HEK293 (cell line): ENCODE measurements at regions not wholly inside any gene's neighbourhood (a gene's known extent, or its start where the extent isn't known, plus 50 kb on each side); places are given as distances from the start of the nearest gene placed in this dataset.

Experiments used
- CTCF ChIA-PET: fragments of 350-600 bp; formaldehyde crosslinking; extraction: SDS; loops from one replicate; lab custom pipeline; 2021; ENCODE audit warnings: antibody characterized with exemption; lab: Yijun Ruan, JAX
- POLR2A ChIA-PET: fragments of 300-600 bp; formaldehyde crosslinking; extraction: SDS; loops from one replicate; lab custom pipeline; 2020; ENCODE audit warnings: antibody characterized with exemption, inconsistent platforms; lab: Yijun Ruan, JAX
- H3K27ac ChIP-seq: fragments of 200-500 bp; sonication (Bioruptor generic); 2 replicates; pipeline ENCODE4 v1.5.1; 2014; ENCODE audit warnings: low read depth, low read length, control low read depth, inconsistent platforms; ENCODE audit errors: extremely low read depth
- H3K36me3 ChIP-seq, 2 experiments: fragments of 200-500 bp in 1 of 2; sonication (Bioruptor generic) in 1 of 2; 1 replicate in 1 of 2; 2 replicates in 1 of 2; pipeline ENCODE4 v1.5.1; 2014 to 2017; ENCODE audit warnings: inconsistent platforms in 2 of 2, low read length in 2 of 2; ENCODE audit not compliant: control insufficient read depth in 2 of 2, insufficient read depth in 1 of 2
- H3K4me1 ChIP-seq: fragments of 200-500 bp; sonication (Bioruptor generic); 2 replicates; pipeline ENCODE4 v1.5.1; 2014; ENCODE audit warnings: mild to moderate bottlenecking, low read length, inconsistent platforms; ENCODE audit not compliant: control insufficient read depth, insufficient read depth
- H3K4me3 ChIP-seq: 2 replicates; pipeline ENCODE4 v1.5.1; 2011; ENCODE audit warnings: low read depth, mild to moderate bottlenecking, control low read depth, low read length, moderate library complexity
- H3K9me3 ChIP-seq: fragments of 200-500 bp; sonication (Bioruptor generic); 2 replicates; pipeline ENCODE4 v1.5.1; 2014; ENCODE audit warnings: low read depth, low read length, inconsistent platforms; ENCODE audit not compliant: control insufficient read depth, insufficient read depth
- HIC1 ChIP-seq: fragments of 450-650 bp; formaldehyde crosslinking; IDR thresholded peaks from 2 replicates; pipeline ENCODE4 v1.5.1; 2016; ENCODE audit warnings: missing biosample characterization, missing genetic modification characterization
- INSM2 ChIP-seq: fragments of 450-650 bp; formaldehyde crosslinking; IDR thresholded peaks from 2 replicates; pipeline ENCODE4 v1.5.1; 2016; ENCODE audit warnings: missing biosample characterization, missing genetic modification characterization
- PRDM6 ChIP-seq: fragments of 450-650 bp; formaldehyde crosslinking; IDR thresholded peaks from 2 replicates; pipeline ENCODE4 v1.5.1; 2017; ENCODE audit warnings: missing biosample characterization, missing genetic modification characterization
- REPIN1 ChIP-seq: fragments of 450-650 bp; formaldehyde crosslinking; IDR thresholded peaks from 2 replicates; pipeline ENCODE4 v1.5.1; 2017; ENCODE audit warnings: missing biosample characterization, missing genetic modification characterization, low read depth
- SP7 ChIP-seq: fragments of 450-650 bp; formaldehyde crosslinking; IDR thresholded peaks from 2 replicates; pipeline ENCODE4 v1.5.1; 2016; ENCODE audit warnings: missing biosample characterization, missing genetic modification characterization
- YY2 ChIP-seq: fragments of 450-650 bp; formaldehyde crosslinking; IDR thresholded peaks from 2 replicates; pipeline ENCODE4 v1.5.1; 2016; ENCODE audit warnings: missing biosample characterization, missing genetic modification characterization
- ZNF138 ChIP-seq: fragments of 450-650 bp; formaldehyde crosslinking; IDR thresholded peaks from 2 replicates; pipeline ENCODE4 v1.5.1; 2016; ENCODE audit warnings: missing biosample characterization, missing genetic modification characterization, borderline replicate concordance
- ZNF169 ChIP-seq: fragments of 450-650 bp; formaldehyde crosslinking; IDR thresholded peaks from 2 replicates; pipeline ENCODE4 v1.5.1; 2016; ENCODE audit warnings: missing biosample characterization, missing genetic modification characterization
- ZNF223 ChIP-seq: fragments of 450-650 bp; formaldehyde crosslinking; IDR thresholded peaks from 2 replicates; pipeline ENCODE4 v1.5.1; 2016; ENCODE audit warnings: missing biosample characterization, missing genetic modification characterization
- ZNF324 ChIP-seq: fragments of 450-650 bp; formaldehyde crosslinking; IDR thresholded peaks from 2 replicates; pipeline ENCODE4 v1.5.1; 2016; ENCODE audit warnings: missing biosample characterization, missing genetic modification characterization
- ZNF513 ChIP-seq: fragments of 450-650 bp; IDR thresholded peaks from 2 replicates; pipeline ENCODE4 v1.5.1; 2018; ENCODE audit warnings: missing biosample characterization, missing genetic modification characterization
- ZNF549 ChIP-seq: fragments of 450-650 bp; IDR thresholded peaks from 2 replicates; pipeline ENCODE4 v1.5.1; 2018; ENCODE audit warnings: missing biosample characterization, missing genetic modification characterization, mild to moderate bottlenecking, inconsistent platforms, moderate library complexity
- ZNF555 ChIP-seq: fragments of 450-650 bp; formaldehyde crosslinking; conservative IDR thresholded peaks from 2 replicates; pipeline ENCODE4 v1.5.1; 2017; ENCODE audit warnings: missing biosample characterization, mild to moderate bottlenecking, missing genetic modification characterization, inconsistent platforms
- ZNF621 ChIP-seq: fragments of 450-650 bp; formaldehyde crosslinking; IDR thresholded peaks from 2 replicates; pipeline ENCODE4 v1.5.1; 2017; ENCODE audit warnings: missing biosample characterization, missing genetic modification characterization
- ZNF660 ChIP-seq: fragments of 450-650 bp; IDR thresholded peaks from 2 replicates; pipeline ENCODE4 v1.5.1; 2018; ENCODE audit warnings: missing biosample characterization, mild to moderate bottlenecking, missing genetic modification characterization
- ZNF704 ChIP-seq: fragments of 450-650 bp; formaldehyde crosslinking; IDR thresholded peaks from 2 replicates; pipeline ENCODE4 v1.5.1; 2016; ENCODE audit warnings: missing biosample characterization, missing genetic modification characterization
- ZNF768 ChIP-seq: fragments of 450-650 bp; formaldehyde crosslinking; IDR thresholded peaks from 2 replicates; pipeline ENCODE4 v1.5.1; 2018; ENCODE audit warnings: missing biosample characterization, mild to moderate bottlenecking, missing genetic modification characterization
- ZNF776 ChIP-seq: fragments of 450-650 bp; formaldehyde crosslinking; IDR thresholded peaks from 2 replicates; pipeline ENCODE4 v1.5.0; 2017; ENCODE audit warnings: missing biosample characterization, missing genetic modification characterization, borderline replicate concordance
- ZSCAN16 ChIP-seq: fragments of 450-650 bp; formaldehyde crosslinking; IDR thresholded peaks from 2 replicates; pipeline ENCODE4 v1.5.1; 2016; ENCODE audit warnings: missing biosample characterization, missing genetic modification characterization

- TF ChIP-seq HIC1 = no peak
- no peak for TF ChIP-seq ZNF776 (tag by site-specific recombination)
- no peak for TF ChIP-seq ZSCAN16
- no peak for TF ChIP-seq ZNF768 (tag by site-specific recombination)
- TF ChIP-seq ZNF555 (tag by site-specific recombination) = no peak
- TF ChIP-seq ZNF621 (tag by site-specific recombination) = no peak
These were observed 1888.0 kb upstream of the CDH9 start (continued) for GRCh38 chr5:28926422-28926821.

- no peaks in the 10 kb centered on the region; the same call in 1 of the 2 replicates for H3K9me3 ChIP-seq
- no peak for TF ChIP-seq ZNF138 (tag by site-specific recombination)
- no peak for TF ChIP-seq REPIN1 (tag by site-specific recombination)
- TF ChIP-seq ZNF169 (tag by site-specific recombination) = no peak
- no peak for TF ChIP-seq ZNF704 (tag by site-specific recombination)
- no peak for TF ChIP-seq ZNF660 (tag by site-specific recombination)
- no peak for TF ChIP-seq ZNF555 (tag by site-specific recombination)
- no peak for TF ChIP-seq INSM2 (tag by site-specific recombination)
- TF ChIP-seq PRDM6 (tag by site-specific recombination) = no peak
- no peak for TF ChIP-seq ZNF223
- TF ChIP-seq ZNF513 = no peak
- TF ChIP-seq ZNF549 (tag by site-specific recombination) = no peak
- no peak for TF ChIP-seq ZNF324 (tag by site-specific recombination)
- TF ChIP-seq YY2 = no peak
- no peak for TF ChIP-seq SP7 (tag by site-specific recombination)
- TF ChIP-seq, all 188 proteins: peak for 0
- Histone ChIP-seq H3K4me3 (no peak overlapping the region), H3K36me3 (no peaks in the 10 kb centered on the region), H3K27ac (no peak overlapping the region), H3K4me1 (no peaks in the 10 kb centered on the region)
- ChIA-PET POLR2A (no interaction called here), CTCF (no interaction called here)
These were observed 1879.2 kb upstream of the CDH9 start for GRCh38 chr5:28917631-28918030.
